Embryonic facial prominence (tissue), 1 donor: ENCODE measurements at regions not wholly inside any gene's neighbourhood (a gene's known extent, or its start where the extent isn't known, plus 50 kb on each side); places are given as distances from the start of the nearest gene placed in this dataset.
"Not testable (repeated sequence)": the region's sequence is repeated elsewhere in the genome, so short reads cannot be mapped to it uniquely, and the experiment has no call there.

Experiments used
- DNase-seq: peaks from one replicate; pipeline ENCODE4 v3.0.0-alpha.2; 2016; ENCODE audit errors: extremely low spot score

- no peak for DNase-seq
Observed at GRCh38 chr10:25076506-25077177, 60.2 kb downstream of the THNSL1 start.

- DNase-seq: no peak
Observed at GRCh38 chr10:25078658-25079431, 62.4 kb downstream of the THNSL1 start.

GRCh38 chr10:25080880-25081581 lies 64.6 kb downstream of the THNSL1 start:
- no peak for DNase-seq

- no peak for DNase-seq
Observed at GRCh38 chr10:25082276-25083204, 66.1 kb downstream of the THNSL1 start.

- no peak for DNase-seq
Observed at GRCh38 chr10:25083546-25084111, 67.2 kb downstream of the THNSL1 start.

GRCh38 chr10:25084447-25084846 lies 68.0 kb downstream of the THNSL1 start:
- DNase-seq: no peak

GRCh38 chr10:25094590-25094989 lies 78.2 kb downstream of the THNSL1 start:
- no peak for DNase-seq

- DNase-seq: no peak
Observed at GRCh38 chr10:25097669-25098411, 77.0 kb upstream of the GPR158 start.

- DNase-seq: no peak
Observed at GRCh38 chr10:25100141-25100540, 74.7 kb upstream of the GPR158 start.

- DNase-seq: no peak
Observed at GRCh38 chr10:25101461-25102146, 73.2 kb upstream of the GPR158 start.

GRCh38 chr10:25102147-25102822 lies 72.5 kb upstream of the GPR158 start:
- DNase-seq: no peak

- DNase-seq: no peak
Observed at GRCh38 chr10:25103703-25104102, 71.1 kb upstream of the GPR158 start.

GRCh38 chr10:25104441-25104840 lies 70.4 kb upstream of the GPR158 start:
- no peak for DNase-seq

GRCh38 chr10:25105262-25105661 lies 69.5 kb upstream of the GPR158 start:
- DNase-seq: no peak

- no peak for DNase-seq
Observed at GRCh38 chr10:25105743-25106260, 69.0 kb upstream of the GPR158 start.

GRCh38 chr10:25107756-25108155 lies 67.0 kb upstream of the GPR158 start:
- no peak for DNase-seq

GRCh38 chr10:25109896-25110295 lies 64.9 kb upstream of the GPR158 start:
- DNase-seq: not testable (repeated sequence)

GRCh38 chr10:25112016-25112415 lies 62.8 kb upstream of the GPR158 start:
- DNase-seq: no peak
